Activated CD8-positive, alpha-beta memory T cell treated with anti-CD3 and anti-CD28 coated beads, Interleukin-2, amount 10 ng/mL, durations not matched to agents 7 days and 5 days (primary cell): ENCODE measurements at regions not wholly inside any gene's neighbourhood (a gene's known extent, or its start where the extent isn't known, plus 50 kb on each side); places are given as distances from the start of the nearest gene placed in this dataset.

Experiments
- ATAC-seq: fragments of 150-1000 bp; cut with Tn5 transposase; one replicate; pipeline ENCODE4 v1.10.0; 2021; ENCODE audit warnings: moderate library complexity
- CTCF ChIA-PET: fragments of 350-600 bp; sonication (Branson Sonifier 250); formaldehyde crosslinking; loops from one replicate; lab custom pipeline; 2021; ENCODE audit warnings: antibody characterized with exemption; lab: Charles Lee
- DNase-seq: peaks from one replicate; pipeline ENCODE4 v3.0.0-alpha.2; 2020
- H3K27ac Mint-ChIP-seq: one replicate; pipeline ENCODE4 v1.8.0; 2021; ENCODE audit warnings: mild to moderate bottlenecking, mixed read lengths
- H3K27me3 Mint-ChIP-seq: one replicate; pipeline ENCODE4 v1.8.0; 2021; ENCODE audit warnings: mixed read lengths
- H3K36me3 Mint-ChIP-seq: one replicate; pipeline ENCODE4 v1.8.0; 2021; ENCODE audit warnings: mild to moderate bottlenecking, mixed read lengths
- H3K4me1 Mint-ChIP-seq: one replicate; pipeline ENCODE4 v1.8.0; 2021; ENCODE audit warnings: mixed read lengths
- H3K4me3 Mint-ChIP-seq: one replicate; pipeline ENCODE4 v1.8.0; 2021; ENCODE audit warnings: mild to moderate bottlenecking, moderate library complexity, mixed read lengths
- H3K9me3 Mint-ChIP-seq: one replicate; pipeline ENCODE4 v1.8.0; 2022; ENCODE audit warnings: low read depth, mixed read lengths

DNA sequence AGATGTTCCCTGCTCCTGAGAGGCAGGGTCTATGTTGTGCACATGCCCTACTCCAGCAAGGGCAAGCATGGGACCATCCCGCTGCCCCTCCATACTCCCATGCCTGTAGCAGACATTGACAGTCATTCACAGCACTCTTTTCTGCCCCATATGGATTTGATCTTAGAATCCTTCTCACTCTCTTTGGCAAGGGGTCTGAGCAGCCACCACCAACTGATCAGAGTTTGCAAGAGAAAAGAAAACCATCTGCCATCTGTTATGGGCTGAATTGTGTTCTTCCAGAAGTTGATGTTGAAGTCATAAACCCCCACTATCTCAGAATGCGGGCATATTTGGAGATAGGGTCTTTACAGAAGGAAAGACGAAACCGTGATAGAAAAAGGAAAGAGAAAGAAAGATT, 315.1 kb upstream of the CLINT1 start:
- DNase-seq (no peak), ATAC-seq (no peak)
- CTCF ChIA-PET = interaction anchor here (0.7 to 2.1 kb wide), 6 partner anchors 12 to 958 kb away, joined by 3 to 8 read pairs (median 4); no protein-coding TSS in a partner anchor
- no peaks in the 10 kb centered on the region for H3K4me1 Mint-ChIP-seq
- H3K4me3 Mint-ChIP-seq = no peak overlapping the region
- no peaks in the 10 kb centered on the region for H3K27me3 Mint-ChIP-seq
- no peaks in the 10 kb centered on the region for H3K9me3 Mint-ChIP-seq
- no peaks in the 10 kb centered on the region for H3K36me3 Mint-ChIP-seq
- no peak overlapping the region for H3K27ac Mint-ChIP-seq

DNA sequence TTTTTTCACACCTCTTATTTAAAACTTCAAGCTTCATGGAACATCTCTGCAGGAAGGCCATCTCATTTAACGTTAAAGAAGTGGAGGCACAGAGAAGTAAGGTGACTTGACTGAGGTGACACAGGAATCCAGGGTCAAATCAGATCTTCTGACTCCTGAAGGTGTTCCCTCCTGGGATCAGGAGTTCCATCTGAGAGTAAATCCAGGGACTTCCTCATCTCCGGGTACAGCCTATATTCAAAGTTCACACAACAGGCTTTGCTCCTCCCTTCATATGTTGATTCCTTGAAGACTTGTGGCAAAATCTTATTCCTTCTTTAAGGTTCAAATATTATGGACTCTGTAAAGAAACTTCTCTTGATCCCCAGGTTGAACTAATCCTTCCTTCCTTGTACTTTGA, 313.1 kb upstream of the CLINT1 start:
- no peaks in the 10 kb centered on the region for H3K27me3 Mint-ChIP-seq
- H3K36me3 Mint-ChIP-seq = no peaks in the 10 kb centered on the region
- H3K9me3 Mint-ChIP-seq = no peaks in the 10 kb centered on the region
- DNase-seq = no peak
- no peak overlapping the region for H3K27ac Mint-ChIP-seq
- ATAC-seq = no peak
- no peak overlapping the region for H3K4me3 Mint-ChIP-seq
- H3K4me1 Mint-ChIP-seq = no peaks in the 10 kb centered on the region
- CTCF ChIA-PET = interaction anchor here (0.9 kb wide), 1 partner anchor 97 kb away, joined by 3 read pairs; no protein-coding TSS in a partner anchor

DNA sequence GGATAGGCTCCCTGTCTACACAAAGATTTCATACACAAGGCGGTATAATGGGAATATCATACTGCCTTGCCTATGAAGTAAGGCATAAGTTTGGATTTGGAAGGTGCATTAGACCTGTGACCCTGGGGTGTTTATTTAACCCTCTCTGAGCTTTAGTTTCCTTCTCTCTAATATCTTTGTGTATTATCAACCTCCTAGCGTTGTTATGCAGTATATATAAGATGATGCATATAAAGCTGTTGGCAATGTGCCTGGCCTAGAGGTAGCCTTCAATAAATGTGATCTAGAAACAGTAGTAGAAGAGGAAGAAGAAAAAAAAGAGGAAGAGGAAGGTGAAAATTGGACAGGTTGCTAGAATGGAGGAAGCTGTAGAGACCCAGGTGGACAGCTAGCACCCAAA, 311.6 kb upstream of the CLINT1 start:
- Mint-ChIP-seq H3K36me3 (no peaks in the 10 kb centered on the region), H3K27ac (no peak overlapping the region), H3K4me3 (no peak overlapping the region), H3K27me3 (no peaks in the 10 kb centered on the region), H3K9me3 (no peaks in the 10 kb centered on the region), H3K4me1 (no peaks in the 10 kb centered on the region)
- DNase-seq = no peak
- CTCF ChIA-PET = no interaction called here
- no peak for ATAC-seq

DNA sequence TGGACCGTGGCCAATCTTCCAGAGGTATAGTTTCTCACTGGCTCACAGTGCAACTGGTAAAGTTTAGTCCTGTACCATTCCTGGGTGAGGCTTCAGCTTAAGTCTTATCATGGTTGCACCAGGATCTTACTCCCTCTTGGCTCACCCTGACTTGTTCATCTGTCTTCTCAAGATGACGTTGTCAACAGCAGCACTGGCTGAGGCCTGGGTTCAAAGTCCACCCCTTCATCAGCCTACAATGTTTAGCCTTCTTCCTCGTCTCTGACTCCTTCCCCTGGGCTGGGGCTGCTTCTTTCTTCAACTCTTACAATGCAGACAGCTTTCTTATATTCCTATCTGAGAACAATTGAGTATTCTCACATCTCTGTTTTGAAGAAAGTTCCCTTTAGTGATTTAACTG, 311.1 kb upstream of the CLINT1 start:
- no peak for ATAC-seq
- DNase-seq = no peak
- H3K36me3 Mint-ChIP-seq = no peaks in the 10 kb centered on the region

DNA sequence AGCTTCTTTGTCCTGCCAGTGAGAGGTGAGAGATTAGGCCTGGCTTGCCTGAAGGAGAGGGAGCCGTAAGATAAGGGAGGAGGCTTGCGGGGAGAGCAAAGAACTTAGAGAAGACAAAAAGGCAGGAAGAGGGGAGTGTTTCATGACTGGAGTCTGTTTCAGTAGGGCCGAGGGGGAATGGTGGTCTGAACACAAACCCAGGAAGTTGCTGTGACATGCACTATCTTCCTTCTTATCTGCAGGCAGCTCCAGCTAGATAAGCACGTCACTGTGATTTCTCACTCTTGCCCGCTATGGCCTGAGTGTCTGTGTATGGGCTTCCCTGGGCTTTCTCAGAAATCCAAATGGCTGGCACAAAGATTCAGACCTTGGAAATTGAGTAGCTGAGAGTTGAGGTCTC, 307.5 kb upstream of the CLINT1 start:
- Mint-ChIP-seq H3K27me3 (no peaks in the 10 kb centered on the region), H3K36me3 (no peaks in the 10 kb centered on the region), H3K9me3 (no peaks in the 10 kb centered on the region), H3K27ac (no peak overlapping the region), H3K4me1 (no peaks in the 10 kb centered on the region), H3K4me3 (no peak overlapping the region)
- ATAC-seq (no peak), DNase-seq (no peak)
- CTCF ChIA-PET = no interaction called here

More for the DNA sequence above, 311.1 kb upstream of the CLINT1 start:
- no peaks in the 10 kb centered on the region for H3K4me1 Mint-ChIP-seq
- H3K27me3 Mint-ChIP-seq = no peaks in the 10 kb centered on the region
- no peaks in the 10 kb centered on the region for H3K9me3 Mint-ChIP-seq
- H3K4me3 Mint-ChIP-seq = no peak overlapping the region
- no peak overlapping the region for H3K27ac Mint-ChIP-seq
- CTCF ChIA-PET = no interaction called here

DNA sequence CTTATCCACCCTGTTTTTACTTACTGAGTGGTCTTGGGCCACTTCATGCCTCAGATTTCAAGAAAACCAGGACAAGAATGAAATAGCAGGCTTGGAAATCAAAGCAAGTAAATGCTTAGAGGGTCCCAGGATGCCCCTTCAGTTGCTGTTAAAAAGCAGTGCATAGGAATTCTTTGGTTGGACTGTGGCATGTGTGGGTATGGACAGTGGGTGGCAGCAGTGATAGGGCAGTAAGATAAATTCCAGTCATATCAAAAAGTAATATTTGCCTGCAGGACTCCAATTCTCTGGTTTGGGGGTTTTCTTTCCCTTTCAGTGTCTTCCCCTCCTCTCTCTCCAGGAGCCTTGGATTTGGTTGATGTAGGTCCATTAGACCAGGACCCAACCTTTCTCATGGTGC, 306.7 kb upstream of the CLINT1 start:
- no peak overlapping the region for H3K4me3 Mint-ChIP-seq
- H3K27ac Mint-ChIP-seq = no peak overlapping the region
- CTCF ChIA-PET = no interaction called here
- DNase-seq (no peak), ATAC-seq (no peak)
- H3K4me1 Mint-ChIP-seq = no peaks in the 10 kb centered on the region
- no peaks in the 10 kb centered on the region for H3K36me3 Mint-ChIP-seq
- H3K27me3 Mint-ChIP-seq = no peaks in the 10 kb centered on the region
- no peaks in the 10 kb centered on the region for H3K9me3 Mint-ChIP-seq

DNA sequence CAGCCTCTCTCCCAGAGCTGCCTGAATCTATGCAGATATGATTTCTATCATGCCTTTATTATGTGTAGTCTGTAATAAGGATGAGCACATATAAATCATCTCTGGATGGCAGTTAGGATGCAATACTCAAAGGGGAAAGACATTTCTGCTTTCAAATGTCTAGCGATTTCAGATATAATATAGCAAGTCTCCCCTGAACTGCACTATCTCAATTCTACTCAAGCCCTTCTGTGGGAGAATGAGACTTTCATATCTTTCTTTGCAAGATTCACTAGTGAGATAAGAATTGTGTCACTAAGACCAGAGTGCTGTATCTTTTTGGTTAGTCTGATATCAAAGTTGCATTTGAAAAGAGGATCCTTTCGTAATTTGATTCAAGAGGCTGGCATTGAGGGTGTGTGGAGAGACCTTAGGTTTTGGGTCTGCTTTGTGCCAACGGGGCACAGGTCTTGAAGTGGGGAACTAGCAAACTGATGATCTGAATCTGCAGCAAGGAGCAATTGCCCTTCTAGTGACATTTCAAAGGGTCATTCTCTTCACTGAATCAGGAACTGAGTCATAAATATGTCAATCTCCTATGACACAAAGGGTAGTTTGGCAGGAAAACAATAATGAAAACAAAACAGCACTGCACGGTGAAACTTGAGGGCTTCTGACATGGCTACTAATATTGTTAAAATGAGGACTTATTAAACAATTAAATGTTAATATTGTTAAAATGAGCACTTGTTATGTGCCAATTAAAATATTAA, 305.5 kb upstream of the CLINT1 start:
- Mint-ChIP-seq H3K27me3 (no peaks in the 10 kb centered on the region), H3K36me3 (no peaks in the 10 kb centered on the region)

DNA sequence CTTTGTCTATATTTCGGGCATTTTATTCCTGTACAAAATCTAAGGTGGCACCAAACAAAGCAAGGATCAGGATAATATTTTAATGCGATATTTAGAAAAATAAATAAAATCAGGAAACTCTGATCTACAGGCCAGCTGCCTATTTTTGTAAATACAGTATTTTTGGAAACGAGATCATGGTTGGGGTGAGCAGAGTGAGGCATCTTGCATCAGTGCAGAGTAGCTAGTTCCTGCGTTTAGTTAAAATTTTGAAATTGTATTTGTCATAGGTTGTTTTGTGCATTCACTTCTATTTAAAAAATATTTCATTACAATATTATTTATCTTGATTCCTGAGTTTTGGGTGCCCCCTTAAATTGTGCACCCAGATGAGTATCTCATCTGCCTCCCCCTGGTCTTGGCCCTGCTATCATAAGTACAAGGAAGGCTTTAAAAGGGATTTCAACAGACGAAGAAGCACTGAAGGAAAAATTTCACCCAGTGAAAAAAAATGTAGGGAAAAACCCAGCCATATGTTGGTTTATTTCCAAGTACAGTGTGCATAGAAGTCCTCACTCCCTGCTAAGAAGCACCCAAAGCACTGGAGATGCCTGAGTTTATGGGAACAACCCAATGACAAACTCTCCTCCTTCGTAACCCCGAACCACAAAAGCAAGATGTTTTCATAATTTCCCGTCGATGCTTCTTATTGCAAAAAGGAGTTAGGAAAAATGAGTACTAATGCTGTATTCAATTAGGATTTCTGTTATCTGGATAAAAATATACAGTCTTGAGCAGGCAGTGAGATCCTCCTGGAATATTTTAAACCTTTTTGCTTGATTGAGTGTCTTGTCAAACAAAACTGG, 304.7 kb upstream of the CLINT1 start:
- Mint-ChIP-seq H3K27me3 (no peaks in the 10 kb centered on the region), H3K9me3 (no peaks in the 10 kb centered on the region), H3K4me3 (no peak overlapping the region), H3K4me1 (no peaks in the 10 kb centered on the region), H3K27ac (no peak overlapping the region), H3K36me3 (no peaks in the 10 kb centered on the region)
- CTCF ChIA-PET = no interaction called here
- ATAC-seq (no peak), DNase-seq (no peak)

More for the DNA sequence above, 305.5 kb upstream of the CLINT1 start:
- DNase-seq (no peak), ATAC-seq (no peak)
- Mint-ChIP-seq H3K4me3 (no peak overlapping the region), H3K4me1 (no peaks in the 10 kb centered on the region), H3K27ac (no peak overlapping the region), H3K9me3 (no peaks in the 10 kb centered on the region)
- CTCF ChIA-PET = no interaction called here

DNA sequence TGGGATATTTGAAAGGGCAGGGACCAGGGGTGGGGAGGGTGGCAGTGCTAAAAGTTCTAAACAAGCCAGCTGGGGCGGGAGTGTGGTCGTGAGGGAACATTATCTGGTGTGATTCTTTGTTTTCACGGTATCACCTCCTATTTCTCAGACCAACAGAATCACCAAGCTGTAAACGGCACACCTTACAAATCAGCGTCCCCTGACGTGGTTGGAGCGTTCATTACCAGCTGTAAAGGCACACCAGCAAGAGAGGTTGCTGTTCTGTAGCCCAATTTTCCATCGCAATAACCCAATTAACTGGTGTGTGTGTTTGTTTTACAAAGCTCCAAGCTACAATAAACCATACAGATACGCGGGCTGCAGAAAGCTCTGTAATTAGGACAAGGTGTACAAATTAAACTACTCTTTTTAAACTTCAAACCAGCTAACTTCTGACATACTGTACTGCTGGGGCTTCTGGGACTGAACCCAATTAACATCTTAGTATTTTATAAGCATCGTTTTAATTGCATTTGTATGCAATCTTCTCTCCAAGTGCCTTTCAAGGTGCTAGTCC, 303.6 kb upstream of the CLINT1 start:
- Mint-ChIP-seq H3K27ac (no peak overlapping the region), H3K4me3 (no peak overlapping the region), H3K9me3 (no peaks in the 10 kb centered on the region), H3K27me3 (no peaks in the 10 kb centered on the region), H3K36me3 (no peaks in the 10 kb centered on the region), H3K4me1 (no peaks in the 10 kb centered on the region)
- no peak for ATAC-seq
- DNase-seq = no peak
- CTCF ChIA-PET = interaction anchor here (1.6 kb wide), 1 partner anchor 12 kb away, joined by 5 read pairs; no protein-coding TSS in a partner anchor

DNA sequence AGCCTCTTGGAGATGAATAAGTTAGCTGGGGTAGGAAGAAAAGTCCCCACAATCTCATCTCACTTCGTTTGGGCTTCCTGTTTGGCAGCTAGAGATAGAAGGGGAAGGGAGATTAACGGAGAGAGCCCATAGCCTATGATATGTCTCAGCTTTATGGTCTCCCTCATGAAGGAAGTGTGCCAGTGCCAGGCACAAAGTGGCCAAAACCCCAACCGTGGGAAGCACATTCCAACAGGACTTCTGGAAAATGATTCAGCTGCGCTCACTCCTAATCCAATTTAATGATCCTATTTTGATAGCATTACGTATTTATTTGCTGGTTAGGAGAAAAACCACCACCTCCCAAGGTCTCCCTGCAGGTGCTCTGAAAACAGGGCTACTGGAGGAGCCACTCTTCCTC, 303.1 kb upstream of the CLINT1 start:
- Mint-ChIP-seq H3K36me3 (no peaks in the 10 kb centered on the region), H3K4me1 (no peaks in the 10 kb centered on the region), H3K27ac (no peak overlapping the region), H3K4me3 (no peak overlapping the region), H3K9me3 (no peaks in the 10 kb centered on the region), H3K27me3 (no peaks in the 10 kb centered on the region)
- no peak for ATAC-seq
- DNase-seq = no peak
- CTCF ChIA-PET = interaction anchor here (1.6 kb wide), 1 partner anchor 12 kb away, joined by 5 read pairs; no protein-coding TSS in a partner anchor

DNA sequence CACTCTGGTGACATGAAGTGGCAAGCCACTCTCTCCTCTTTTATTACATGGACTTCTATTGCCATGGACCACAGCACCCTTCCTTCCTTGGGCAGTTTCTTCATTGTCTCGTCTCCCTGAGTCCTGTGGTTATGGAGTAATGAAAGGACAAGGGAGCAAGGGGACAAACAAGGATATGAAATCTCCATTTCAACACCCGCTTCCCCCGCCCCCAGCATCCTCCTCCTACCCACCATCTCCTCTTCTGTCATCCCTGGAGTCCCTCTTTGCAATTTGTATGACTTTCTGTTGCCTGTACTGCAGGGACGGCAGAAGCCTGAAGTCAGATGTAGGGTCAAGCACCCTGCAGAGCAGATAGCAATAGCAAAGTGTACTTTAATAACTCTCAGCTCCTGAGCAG, 300.7 kb upstream of the CLINT1 start:
- Mint-ChIP-seq H3K4me3 (no peak overlapping the region), H3K9me3 (no peaks in the 10 kb centered on the region), H3K36me3 (no peaks in the 10 kb centered on the region), H3K27me3 (no peaks in the 10 kb centered on the region), H3K4me1 (no peaks in the 10 kb centered on the region), H3K27ac (no peak overlapping the region)
- DNase-seq = no peak
- no peak for ATAC-seq
- CTCF ChIA-PET = no interaction called here

DNA sequence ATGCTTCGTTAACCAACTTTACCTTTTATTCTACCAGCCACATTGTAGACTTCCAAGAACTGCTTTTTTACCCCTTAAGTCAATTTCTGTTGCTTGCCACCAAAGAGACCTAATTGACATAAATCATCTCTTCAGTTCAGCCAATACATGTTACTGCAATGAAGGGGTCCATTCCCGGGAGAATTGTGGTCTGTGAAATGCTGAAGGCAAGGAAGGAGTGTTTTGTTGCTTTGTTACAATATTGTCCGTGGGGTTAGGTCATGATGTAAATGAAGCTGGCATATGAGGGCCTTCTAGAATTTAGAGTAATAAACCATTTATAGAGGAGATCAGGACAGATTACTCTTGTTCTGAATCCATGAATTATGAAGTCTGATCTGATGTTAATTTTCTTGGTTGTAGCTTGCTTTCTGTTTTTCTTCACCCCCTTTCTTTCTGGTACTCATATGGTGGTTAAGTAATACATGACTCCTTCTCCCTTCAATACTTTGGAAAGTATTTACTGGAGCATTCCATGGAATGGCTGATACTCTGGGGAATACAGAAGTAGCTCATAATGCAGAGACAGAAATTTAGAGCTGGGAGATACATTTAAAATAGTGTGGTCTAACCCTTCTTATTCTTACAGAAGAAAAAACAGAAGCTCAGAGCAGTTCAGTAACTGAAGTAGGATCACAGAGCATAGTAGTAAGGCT, 297.0 kb upstream of the CLINT1 start:
- Mint-ChIP-seq H3K9me3 (no peaks in the 10 kb centered on the region), H3K4me3 (no peak overlapping the region), H3K4me1 (no peaks in the 10 kb centered on the region), H3K36me3 (no peaks in the 10 kb centered on the region), H3K27me3 (no peaks in the 10 kb centered on the region), H3K27ac (no peak overlapping the region)
- CTCF ChIA-PET = interaction anchor here (0.8 kb wide), 1 partner anchor 13 kb away, joined by 3 read pairs; no protein-coding TSS in a partner anchor
- ATAC-seq (no peak), DNase-seq (no peak)

DNA sequence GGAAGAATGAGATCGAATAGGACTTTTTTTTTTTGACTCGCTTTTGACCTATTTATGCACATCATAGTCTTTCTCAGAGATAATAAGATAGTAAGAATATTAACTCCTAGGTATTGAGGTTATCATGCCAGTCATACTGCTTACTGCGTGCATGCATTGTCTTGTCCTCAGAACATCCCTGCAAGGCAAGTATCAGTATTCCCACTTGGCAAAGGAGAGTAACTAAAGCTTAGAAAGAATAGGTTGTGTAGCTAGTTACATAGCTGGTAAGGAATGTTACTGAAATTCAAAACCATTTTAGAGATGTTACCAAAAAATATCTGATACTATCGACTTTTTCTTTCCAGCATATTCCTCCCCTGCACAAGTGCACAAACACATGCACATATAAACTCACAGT, 296.1 kb upstream of the CLINT1 start:
- no peak for ATAC-seq
- no peaks in the 10 kb centered on the region for H3K36me3 Mint-ChIP-seq
- no peak for DNase-seq
- H3K4me1 Mint-ChIP-seq = no peaks in the 10 kb centered on the region
- no peaks in the 10 kb centered on the region for H3K9me3 Mint-ChIP-seq
- H3K27me3 Mint-ChIP-seq = no peaks in the 10 kb centered on the region
- CTCF ChIA-PET = no interaction called here
- no peak overlapping the region for H3K4me3 Mint-ChIP-seq
- no peak overlapping the region for H3K27ac Mint-ChIP-seq
